HG03064 (cell line): ENCODE measurements at regions not wholly inside any gene's neighbourhood (a gene's known extent, or its start where the extent isn't known, plus 50 kb on each side); places are given as distances from the start of the nearest gene placed in this dataset.
A peak's percentile ranks its signal among the peaks of the same experiment; 100 is the strongest.

Experiments
- ATAC-seq: cut with Tn5 transposase; IDR thresholded peaks from one replicate; pipeline ENCODE4 v1.9.1; 2021; ENCODE audit warnings: low read depth; ENCODE audit not compliant: unreplicated experiment

DNA sequence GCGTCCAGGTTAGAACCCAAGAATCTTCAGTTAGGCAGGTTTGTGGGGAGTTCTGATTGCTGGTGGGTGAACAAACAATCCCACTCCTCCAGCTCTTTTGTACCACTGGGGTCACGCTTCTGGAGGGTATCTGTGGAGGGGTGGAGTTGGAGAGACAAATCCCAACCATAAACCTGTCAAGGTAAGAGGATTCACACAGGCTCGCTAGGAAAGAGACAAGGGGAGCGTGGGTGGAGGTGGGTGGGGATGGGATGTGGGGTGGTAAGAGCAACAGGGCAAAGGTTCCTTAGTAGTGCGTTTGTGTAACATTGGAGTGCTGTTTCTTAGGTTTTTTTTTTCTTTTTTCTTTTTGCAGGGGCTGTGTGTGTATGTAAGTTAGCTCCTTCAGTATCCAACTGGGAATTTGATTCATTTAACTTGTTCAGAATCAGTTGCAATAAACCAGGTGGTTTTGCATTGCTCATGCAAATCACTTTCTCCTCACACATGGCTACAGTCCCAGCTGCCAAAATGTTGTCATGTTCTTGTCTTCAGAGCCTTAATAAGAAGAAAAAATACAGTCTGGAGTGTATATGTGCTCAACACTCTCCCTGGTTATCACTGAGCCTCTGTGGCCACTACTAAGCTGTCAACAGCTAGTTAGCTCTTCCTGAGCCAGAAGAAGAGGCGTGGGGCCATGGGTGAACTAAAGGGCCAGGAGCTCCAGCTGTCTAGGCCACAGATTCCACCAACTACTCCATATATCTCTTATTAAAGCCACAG lies 164.0 kb upstream of the RAD23B start:
- ATAC-seq, result no peak

DNA sequence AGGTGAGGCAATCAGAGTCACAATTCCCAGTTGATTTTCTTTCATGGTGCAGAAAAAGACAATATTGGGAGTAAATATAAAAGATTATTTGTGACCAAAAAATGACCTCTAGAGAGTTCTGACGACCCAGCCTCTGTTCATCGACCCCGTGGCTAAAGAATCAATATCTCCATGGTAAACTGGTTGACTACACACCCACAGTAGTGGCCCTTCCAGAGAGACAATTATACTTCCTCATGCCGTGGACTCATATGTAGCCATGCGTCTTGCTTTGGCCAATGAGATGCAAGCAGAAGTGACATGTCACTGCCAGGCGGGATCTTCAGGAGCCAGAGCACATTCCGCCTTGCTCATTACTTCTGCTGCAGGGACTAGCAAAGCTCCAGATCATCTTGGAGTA lies 163.3 kb upstream of the RAD23B start:
- ATAC-seq, result no peak

DNA sequence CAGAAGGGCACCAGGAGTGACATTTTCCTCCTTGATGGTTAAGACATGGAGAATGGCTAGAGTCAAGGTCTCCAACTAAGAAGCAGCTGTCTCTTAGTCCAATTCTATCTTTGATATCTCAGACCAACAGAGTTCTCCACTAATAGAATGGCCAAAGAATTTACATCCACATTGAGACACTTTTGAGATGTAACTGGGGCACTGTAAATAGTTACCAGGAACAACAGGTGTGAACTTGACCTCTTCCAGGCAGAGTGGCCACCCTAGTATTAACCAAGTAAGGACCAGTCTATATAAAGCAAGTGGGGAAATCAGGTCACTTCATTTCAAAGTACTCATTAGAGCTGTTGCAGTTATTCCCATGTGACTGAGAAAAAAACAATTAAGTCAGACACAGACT lies 159.7 kb upstream of the RAD23B start:
- ATAC-seq, result no peak

DNA sequence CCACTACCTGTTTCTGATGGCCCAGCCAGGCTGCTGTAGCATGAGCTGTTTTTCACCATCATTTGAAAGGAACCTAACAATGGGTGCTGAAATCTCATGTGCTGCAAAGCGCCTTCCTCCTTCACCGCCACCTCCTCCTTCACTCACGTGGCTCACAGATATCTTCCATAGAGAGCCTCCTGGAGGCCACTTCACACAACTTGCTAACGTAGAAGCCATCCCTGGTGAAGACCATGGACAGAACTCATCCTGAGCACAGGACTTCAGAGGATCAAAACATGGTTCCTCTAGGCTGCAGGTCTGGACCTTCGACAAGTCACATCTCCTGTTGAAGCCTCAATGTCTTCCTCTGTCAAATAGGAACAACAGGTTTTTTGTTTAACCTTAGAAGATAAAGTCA lies 155.5 kb upstream of the RAD23B start:
- ATAC-seq, result no peak

DNA sequence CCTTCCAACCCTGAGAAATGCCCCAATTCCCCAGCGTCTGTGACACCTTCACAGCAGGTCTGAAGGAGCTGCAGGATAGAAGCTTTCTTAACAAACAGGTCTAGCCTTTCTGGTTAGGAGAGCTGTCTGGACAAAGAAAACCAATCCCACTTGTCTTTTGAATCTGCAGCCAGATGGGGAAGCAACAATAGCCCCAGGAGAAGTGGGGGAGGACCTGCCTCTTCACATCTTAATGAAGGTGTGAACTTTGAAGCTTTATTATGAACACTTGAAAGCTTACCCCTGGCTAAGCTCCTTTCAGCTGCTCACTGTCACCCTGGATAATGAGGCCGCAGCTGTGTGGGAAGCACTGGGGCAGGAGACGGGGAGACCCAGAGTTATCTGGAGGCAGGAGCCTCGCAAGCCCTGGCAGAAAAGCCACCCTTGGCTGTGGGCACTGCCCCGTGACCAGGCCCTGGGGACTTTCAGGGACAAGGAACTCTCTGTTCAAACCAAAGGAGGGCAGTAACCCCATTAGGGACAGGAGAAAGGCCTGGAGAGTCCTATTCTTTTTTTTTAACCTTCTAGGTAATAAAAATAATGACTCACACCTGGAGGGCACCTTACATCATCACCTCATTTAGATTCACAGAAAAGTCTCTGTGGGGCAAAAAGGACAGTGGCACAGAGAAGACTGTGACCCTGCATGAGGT lies 151.8 kb upstream of the RAD23B start:
- no peak for ATAC-seq

DNA sequence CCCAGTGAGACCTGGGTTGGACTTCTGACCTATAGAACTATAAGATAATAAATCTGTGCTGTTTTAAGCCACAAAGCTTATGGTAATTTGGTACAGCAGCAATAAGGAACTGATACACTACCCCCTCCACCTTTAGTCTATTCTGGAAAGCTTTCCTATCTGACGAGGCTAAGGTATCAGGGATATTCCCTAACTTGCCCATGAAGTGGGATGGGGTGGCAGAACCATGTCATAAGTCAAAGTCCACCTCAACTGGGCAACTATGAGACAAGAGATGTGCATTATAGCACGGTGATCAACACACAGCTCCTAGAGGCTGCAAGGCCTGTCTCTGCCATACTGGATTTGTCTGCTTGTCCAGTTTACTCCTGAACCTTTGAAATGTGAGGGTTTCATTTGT lies 146.8 kb upstream of the RAD23B start:
- no peak for ATAC-seq

DNA sequence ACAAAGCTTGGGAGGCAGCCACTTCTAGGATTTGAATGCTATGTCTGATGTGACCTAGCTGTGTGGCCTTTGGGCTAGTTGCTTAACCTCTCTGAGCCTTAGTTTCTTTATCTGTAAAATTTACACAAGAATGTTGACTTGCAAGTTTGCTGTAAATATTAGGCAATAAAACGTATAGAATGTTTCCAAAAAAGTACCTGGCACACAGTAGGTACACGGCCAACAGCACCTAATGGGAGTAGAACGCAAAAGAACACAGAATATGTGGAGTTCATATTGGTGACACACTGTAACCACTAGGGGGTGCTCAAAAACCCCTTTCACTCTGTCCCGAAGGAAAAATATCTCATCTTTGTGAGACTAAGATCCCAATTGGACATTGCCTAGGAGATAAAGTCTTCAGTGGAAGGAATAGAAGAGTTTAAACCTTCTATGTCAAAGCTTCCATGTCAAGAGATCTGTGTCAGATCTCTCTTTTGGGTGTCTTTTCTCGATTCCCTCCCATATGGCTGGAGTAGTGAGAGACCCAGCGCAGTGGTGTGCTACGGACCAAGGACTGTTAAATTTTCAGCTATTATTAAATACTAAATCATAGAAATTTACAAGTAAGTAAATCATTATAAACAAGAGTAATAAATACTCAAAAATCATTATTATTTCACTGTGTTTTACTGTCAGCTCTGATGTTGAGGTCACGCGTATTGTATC lies 145.4 kb upstream of the RAD23B start:
- ATAC-seq, result no peak

DNA sequence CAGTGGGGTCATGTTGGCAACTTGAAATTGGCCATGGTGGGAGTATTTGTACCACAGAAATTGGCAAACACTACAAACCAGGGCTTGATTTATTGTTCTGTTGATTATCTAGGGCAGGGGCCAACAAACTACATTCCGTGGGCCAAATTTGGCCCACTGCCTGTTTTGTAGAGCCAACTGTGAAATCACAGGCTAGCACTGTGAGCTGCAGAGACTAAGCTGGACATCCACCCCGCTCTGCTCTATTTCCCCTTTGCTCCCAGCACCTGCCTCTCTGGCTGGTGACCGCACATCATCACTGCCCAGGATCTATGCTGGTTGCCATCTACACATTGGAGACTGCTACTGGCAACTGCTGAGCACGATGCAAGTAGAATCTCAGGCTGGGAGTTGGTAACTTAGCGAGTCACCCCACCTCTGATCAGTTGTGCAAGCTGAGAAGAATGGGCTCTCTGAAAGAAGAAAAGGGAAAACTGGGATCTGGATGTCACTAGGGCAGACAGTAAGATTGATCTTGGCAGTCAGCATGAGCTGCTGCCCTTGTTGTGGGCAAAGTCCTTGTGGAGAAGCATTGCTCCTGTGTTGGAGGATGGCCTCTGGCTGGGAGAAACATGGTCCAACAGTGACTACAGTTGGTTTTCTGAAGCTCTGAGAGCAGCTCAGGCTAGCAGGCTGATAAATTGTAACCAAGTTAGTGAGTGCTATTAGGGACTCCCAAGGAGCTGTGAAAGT lies 144.7 kb upstream of the RAD23B start:
- no peak for ATAC-seq

DNA sequence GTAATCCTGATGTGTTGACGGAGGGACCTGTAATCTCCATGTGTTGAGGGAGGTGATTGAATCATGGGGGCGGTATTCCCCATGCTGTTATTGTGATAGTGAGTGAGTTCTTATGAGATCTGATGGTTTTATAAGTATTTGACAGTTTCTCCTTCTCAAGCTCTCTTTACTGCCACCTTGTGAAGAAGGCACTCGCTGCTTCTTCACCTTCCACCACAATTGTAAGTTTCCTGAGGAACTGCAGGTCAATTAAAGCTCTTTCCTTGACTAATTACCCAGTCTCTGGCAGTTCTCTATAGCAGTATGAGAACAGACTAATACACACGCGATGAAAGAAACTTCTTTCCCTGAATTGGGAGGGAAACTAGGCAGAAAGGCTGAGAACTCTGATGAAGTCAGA lies 141.1 kb upstream of the RAD23B start:
- no peak for ATAC-seq

DNA sequence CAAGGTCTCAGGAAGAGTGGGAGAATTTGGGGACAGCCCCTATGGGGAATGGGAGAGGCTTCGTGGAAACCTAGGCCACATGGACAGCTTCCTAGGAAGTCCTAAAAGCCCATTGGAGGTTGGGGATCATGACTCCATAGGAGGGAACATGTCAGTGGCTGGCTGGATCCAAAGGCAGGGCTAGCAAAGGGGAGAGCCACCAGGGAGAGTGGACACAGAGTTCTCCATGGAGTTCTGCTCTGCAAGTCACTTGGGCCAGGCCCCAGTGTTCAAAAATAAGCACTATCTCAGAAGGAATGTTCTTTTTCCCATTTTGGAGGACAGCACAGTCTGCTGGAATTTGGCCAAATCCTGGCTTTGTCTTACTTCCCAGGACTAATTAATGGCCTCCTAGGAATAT lies 140.6 kb upstream of the RAD23B start:
- no peak for ATAC-seq

DNA sequence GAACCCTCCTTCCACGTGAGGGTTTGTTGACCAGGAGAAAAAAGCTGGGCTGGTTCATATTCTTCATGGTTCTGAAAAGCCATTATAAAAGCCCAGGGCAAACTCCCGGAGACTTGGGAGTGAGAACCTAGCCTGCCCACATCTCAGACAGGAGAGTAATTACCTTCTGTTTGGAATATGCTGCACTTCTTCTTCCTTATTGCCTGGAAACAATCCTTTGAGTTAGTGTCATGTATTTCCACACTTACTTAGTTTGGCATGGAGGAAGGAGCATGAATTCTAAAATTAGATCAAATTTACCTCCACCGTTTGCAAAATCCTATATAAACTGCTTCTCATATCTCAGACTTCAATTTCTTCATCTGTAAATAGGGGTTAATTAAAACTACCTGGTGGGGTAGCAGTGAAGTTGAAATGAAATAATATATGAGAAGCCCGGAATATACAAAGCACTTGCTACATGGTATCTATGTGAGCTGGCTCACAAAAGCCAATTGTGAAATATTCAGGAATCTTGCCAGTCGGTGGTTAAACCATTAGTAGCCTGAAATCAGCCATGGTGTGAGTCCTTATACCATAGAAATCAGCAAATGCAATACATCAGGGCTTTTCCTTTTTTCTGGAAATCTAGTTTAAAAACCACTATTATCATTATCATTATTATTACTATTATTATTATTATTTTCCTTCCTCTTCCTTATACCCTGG lies 140.0 kb upstream of the RAD23B start:
- no peak for ATAC-seq

DNA sequence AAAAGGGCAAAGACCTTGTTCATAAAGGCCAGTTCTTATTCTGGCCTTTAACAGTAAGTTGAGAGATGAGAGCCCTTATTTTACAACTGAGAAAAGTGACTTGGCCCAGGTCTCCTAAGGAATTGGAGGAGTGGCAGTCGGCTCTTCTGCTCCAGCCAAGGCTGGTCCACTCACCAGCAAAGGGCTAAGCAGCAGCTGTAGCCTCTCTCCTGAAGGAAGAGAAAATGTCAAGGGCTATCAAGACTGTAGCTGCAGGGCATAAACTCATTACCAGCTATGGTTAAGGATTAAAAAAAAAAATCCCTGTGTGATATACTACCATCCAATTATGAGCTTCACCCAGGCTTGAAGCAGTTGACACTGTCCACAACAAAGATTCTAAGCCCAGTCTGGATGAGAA lies 138.6 kb upstream of the RAD23B start:
- no peak for ATAC-seq

DNA sequence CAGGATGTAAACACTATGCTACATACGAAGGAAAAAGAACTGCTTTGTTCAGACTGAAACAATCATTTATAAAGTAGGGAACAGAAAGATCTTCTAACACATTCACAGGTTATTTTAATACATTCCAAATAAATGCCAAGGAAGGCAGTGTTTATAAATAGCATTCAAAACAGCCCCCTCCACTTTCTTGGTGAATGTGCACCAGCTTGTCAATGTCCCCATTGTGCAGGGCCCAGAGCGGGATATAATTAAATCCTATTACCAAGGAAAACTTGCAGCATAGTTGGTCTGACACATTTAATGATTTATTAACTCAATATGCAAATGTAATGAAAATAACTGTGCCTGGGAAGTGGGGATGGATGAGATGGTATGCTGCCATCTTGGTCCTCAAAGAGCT lies 135.9 kb upstream of the RAD23B start:
- ATAC-seq, result no peak

DNA sequence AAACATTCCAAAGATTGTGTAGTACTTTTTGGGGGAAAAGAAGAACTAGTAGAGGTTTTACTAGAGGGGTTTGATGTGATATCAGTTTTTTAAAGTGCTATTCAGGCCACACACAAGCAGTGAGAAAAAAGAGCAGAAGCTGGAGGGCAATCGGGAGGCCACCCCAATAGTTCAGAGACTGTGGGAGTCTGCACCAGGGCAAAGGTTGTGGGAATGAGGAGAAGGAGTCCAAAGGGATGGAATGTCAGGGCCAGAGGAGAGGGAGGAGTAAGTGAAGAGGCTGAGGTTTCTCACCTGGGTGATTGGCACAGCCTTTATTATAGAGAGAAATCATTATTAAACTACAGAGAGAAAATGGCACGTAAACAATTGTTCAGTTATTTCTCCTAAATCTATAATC lies 134.9 kb upstream of the RAD23B start:
- no peak for ATAC-seq

DNA sequence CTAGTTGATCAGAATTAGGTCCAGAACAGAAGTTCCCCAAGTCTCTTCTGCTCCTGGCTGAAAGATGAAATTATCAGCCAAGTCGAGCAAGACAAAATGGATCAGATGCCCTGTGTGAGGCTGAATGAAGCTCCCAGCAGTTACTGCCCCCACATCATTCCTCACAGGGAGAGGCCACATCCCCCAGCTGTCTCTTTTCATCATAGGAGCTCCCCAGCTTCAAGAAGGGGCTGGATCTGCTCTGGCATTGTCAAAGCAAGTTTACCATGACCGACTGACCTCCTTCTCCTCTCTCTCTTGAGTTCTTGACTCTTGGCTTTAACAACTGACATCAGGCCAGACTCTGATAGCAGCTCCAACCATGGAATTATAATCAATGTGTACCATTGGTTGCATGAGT lies 133.3 kb upstream of the RAD23B start:
- no peak for ATAC-seq

DNA sequence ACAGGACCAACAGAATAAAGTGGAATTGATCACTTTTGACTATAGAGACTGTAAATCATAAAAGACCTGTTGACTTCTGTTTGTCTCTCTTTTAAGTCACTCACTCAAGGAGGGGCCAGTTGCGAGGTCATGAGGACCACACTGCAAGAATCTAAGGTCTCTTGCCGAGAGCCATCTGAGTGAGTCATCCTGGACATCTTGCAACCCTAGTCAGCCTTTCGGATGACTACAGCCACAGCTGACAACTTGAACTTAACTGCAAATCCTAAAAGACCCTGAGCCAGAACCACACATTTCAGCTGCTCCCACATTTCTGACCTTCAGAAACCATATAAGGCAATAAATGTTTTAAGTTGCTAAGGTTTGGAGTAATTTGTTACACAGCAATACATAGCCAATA lies 129.7 kb upstream of the RAD23B start:
- no peak for ATAC-seq

DNA sequence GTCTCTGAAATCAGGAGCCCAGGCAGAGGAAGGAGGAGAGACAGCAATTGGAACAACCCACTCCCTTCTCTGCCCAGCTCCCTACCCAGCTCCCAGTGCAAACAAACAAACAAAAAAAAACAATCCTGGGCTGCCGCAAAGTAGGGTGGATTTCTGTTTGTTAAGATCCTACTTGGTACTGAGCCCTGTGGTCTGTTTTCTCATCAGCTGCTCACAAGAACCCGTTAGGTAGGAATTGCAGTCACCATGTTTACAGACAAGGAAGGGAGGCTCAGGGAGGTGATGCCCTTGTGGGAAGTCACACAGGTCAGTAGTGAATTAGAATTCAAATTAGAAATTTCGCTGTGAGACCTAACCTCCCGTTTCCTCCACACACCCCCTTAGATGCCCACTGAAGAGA lies 128.8 kb upstream of the RAD23B start:
- ATAC-seq, result no peak

DNA sequence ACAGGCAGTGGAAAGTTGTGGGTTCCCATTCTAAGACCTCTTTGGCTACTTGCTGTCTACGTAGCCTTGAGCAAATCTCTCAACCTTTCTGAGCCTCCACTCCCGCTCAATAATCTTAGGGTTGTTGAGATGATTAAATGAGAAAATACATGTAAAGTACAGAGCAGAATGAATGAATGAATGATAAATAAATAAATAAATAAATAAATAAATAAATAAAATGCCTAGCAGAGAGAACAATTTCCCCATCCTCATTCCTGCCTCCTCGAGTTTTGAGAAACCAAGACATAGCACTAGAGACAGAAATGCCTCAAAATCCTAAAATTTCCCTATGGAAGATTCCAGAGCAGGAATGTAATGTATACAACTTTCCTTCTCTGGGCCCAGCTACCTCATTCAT lies 128.3 kb upstream of the RAD23B start:
- no peak for ATAC-seq

DNA sequence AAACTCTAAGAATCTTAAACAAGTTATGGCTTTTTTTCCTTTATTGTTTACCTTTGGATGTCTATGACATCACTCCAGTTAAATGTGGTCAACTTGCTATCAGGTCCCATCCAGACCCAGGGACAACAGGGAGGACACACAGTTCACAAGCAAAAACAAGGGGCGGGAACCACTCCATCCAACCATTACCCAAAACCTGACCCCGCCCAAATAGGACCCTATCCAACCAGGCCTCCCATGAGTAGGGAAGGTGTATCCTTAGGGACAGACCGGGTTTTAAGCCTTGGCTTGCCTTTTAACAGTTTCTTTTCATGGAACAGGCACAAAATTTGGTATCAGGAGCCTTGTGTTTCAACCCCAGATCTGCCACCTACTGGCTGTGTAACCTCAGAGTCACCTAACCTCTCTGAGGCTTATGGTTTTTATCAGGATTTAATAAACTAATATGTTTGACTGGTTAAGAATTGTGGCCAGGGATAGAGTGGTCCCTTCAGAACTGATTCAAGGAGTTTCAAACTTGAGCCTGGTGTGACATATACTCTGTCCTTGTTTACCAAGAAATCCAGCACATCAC lies 127.7 kb upstream of the RAD23B start:
- ATAC-seq, result no peak

DNA sequence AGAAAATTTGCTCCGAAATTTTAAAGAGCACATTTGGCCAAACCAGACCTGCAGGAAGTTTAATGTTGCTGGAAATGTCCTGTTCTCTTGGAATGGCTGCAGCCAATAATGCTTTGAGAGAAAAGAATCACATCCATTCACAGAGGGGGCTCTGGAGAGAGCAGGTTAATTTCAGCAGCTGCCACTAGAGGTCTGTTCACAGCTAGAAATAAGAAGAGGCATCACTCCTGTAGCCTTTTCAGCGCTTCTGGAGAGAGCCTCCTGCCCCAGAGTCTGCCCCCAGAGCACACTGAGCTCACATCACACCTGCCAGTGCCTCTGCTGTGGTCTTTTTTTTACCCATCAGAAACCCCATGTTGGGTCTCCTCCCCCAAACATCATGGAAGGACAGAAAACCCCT lies 124.8 kb upstream of the RAD23B start:
- ATAC-seq, result peak; percentile 75
